Breast epithelium (tissue), 4 donors: ENCODE measurements at regions not wholly inside any gene's neighbourhood (a gene's known extent, or its start where the extent isn't known, plus 50 kb on each side); places are given as distances from the start of the nearest gene placed in this dataset.
"Not testable (repeated sequence)": the region's sequence is repeated elsewhere in the genome, so short reads cannot be mapped to it uniquely, and the experiment has no call there.

Experiments
- DNase-seq, 2 donors: peaks; one replicate each; pipeline ENCODE4 v3.0.0-alpha.2; 2019; ENCODE audit warnings: low spot score in 2 of 2
- H3K27ac ChIP-seq, 2 donors: fragments of 200-600 bp; sonication (generic) in 1 of 2; one replicate each; pipeline ENCODE4 v1.5.1; 2016 to 2019; ENCODE audit warnings: mild to moderate bottlenecking in 1 of 2
- H3K27me3 ChIP-seq, 2 donors: fragments of 200-600 bp; sonication (generic) in 1 of 2; one replicate each; pipeline versions ENCODE4 v1.5.1 to v1.6.0; 2017 to 2019; ENCODE audit warnings: control low read depth in 1 of 2, mild to moderate bottlenecking in 1 of 2
- H3K36me3 ChIP-seq: fragments of 200-600 bp; one replicate; pipeline ENCODE4 v1.5.1; 2019
- H3K4me1 ChIP-seq, 2 donors: fragments of 200-600 bp; sonication (generic); one replicate each; pipeline ENCODE4 v1.5.1; 2016 to 2019; ENCODE audit warnings: control low read depth in 1 of 2
- H3K4me3 ChIP-seq, 3 donors: fragments of 200-600 bp; sonication (generic); 1 replicate in 2 of 3; 2 replicates in 1 of 3; pipeline ENCODE4 v1.5.1; 2016 to 2019; ENCODE audit warnings: mild to moderate bottlenecking in 3 of 3, moderate library complexity in 2 of 3
- H3K9me3 ChIP-seq, 2 donors: fragments of 200-600 bp; sonication (generic) in 1 of 2; one replicate each; pipeline ENCODE4 v1.5.1; 2016 to 2019; ENCODE audit warnings: control low read depth in 1 of 2
- POLR2A ChIP-seq: fragments of 450-650 bp; IDR thresholded peaks from one replicate; pipeline ENCODE4 v1.6.1; 2016; ENCODE audit warnings: antibody characterized with exemption, mild to moderate bottlenecking, moderate library complexity
- POLR2AphosphoS5 ChIP-seq, 3 donors: sonication (generic); formaldehyde crosslinking; IDR thresholded peaks; one replicate each; pipeline ENCODE4 v1.6.1; 2017; ENCODE audit warnings: antibody characterized with exemption in 3 of 3
- intact Hi-C: fragments of 100-400 bp; cut with DNase I; formaldehyde crosslinking; loops from one replicate; pipeline ENCODE4 v1.15.1; 2023; ENCODE audit warnings: low total_unique reads
- TF ChIP-seq, protein P1 (sequence below), 3 donors: fragments of 450-650 bp; IDR thresholded peaks; one replicate each; pipeline ENCODE4 v1.5.1; 2016 to 2017; ENCODE audit warnings: antibody characterized with exemption in 3 of 3, mild to moderate bottlenecking in 3 of 3, moderate library complexity in 3 of 3

DNA sequence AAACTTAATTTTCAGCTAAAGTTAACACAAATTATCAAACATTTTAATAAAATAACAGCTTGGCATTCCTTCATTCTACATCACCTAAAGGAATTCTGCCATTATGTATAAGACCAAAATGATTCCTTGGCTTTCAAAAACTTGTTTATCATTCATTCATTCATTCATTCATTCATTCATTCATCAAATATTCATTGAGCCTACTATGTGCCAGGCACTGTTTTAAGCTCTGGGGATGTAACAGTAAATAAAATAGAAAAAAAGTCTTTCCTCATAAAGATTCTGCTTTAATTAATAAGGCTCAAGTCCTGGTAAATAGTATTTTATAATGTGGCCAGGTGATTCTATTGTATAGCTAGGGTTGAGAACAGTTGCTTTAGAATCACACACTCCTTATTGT lies 127.9 kb downstream of the GPR85 start:
- Histone ChIP-seq H3K36me3 (no peaks in the 10 kb centered on the region), H3K4me3 (no peak overlapping the region), H3K9me3 (no peaks in the 10 kb centered on the region), H3K27me3 (no peaks in the 10 kb centered on the region), H3K27ac (no peak overlapping the region), H3K4me1 (no peaks in the 10 kb centered on the region)
- TF ChIP-seq, protein P1, sequence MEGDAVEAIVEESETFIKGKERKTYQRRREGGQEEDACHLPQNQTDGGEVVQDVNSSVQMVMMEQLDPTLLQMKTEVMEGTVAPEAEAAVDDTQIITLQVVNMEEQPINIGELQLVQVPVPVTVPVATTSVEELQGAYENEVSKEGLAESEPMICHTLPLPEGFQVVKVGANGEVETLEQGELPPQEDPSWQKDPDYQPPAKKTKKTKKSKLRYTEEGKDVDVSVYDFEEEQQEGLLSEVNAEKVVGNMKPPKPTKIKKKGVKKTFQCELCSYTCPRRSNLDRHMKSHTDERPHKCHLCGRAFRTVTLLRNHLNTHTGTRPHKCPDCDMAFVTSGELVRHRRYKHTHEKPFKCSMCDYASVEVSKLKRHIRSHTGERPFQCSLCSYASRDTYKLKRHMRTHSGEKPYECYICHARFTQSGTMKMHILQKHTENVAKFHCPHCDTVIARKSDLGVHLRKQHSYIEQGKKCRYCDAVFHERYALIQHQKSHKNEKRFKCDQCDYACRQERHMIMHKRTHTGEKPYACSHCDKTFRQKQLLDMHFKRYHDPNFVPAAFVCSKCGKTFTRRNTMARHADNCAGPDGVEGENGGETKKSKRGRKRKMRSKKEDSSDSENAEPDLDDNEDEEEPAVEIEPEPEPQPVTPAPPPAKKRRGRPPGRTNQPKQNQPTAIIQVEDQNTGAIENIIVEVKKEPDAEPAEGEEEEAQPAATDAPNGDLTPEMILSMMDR (IDR thresholded peaks at IDR 0.05) = no peak
- TF ChIP-seq POLR2A (no peak), POLR2AphosphoS5 (IDR thresholded peaks at IDR 0.05) (no peak)
- intact Hi-C loops = no loop called here
- DNase-seq = no peak

- TF ChIP-seq POLR2A = no peak
- TF ChIP-seq, protein P1 (IDR thresholded peaks at IDR 0.05) = no peak
- TF ChIP-seq POLR2AphosphoS5 (IDR thresholded peaks at IDR 0.05) = no peak
- intact Hi-C loops = no loop called here
- H3K27me3 ChIP-seq = no peaks in the 10 kb centered on the region
- H3K36me3 ChIP-seq = no peaks in the 10 kb centered on the region
- H3K4me1 ChIP-seq = no peaks in the 10 kb centered on the region
- DNase-seq = no peak
- no peak overlapping the region for H3K27ac ChIP-seq
- no peaks in the 10 kb centered on the region for H3K9me3 ChIP-seq
- H3K4me3 ChIP-seq = no peak overlapping the region
Observed at GRCh38 chr7:112957901-112958300, 128.7 kb downstream of the GPR85 start.

DNA sequence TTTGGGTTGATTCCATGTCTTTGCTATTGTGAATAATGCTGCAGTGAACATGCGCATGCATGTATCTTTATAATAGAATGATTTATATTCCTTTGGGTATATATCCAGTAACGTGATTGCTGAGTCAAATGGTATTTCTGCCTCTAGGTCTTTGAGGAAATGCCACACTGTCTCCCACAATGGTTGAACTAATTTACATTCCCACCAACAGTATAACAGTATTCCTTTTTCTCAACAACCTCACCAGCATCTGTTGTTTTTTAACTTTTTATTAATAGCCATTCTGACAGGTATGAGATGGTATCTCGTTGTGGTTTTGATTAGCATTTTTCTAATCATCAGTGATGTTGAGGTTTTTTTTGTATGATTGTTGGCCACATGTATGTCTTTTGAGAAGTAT lies 133.6 kb downstream of the GPR85 start:
- H3K27ac ChIP-seq, DNase-seq, H3K36me3 ChIP-seq, H3K27me3 ChIP-seq, H3K4me3 ChIP-seq, H3K9me3 ChIP-seq, intact Hi-C loops, H3K4me1 ChIP-seq: not testable (repeated sequence)

DNA sequence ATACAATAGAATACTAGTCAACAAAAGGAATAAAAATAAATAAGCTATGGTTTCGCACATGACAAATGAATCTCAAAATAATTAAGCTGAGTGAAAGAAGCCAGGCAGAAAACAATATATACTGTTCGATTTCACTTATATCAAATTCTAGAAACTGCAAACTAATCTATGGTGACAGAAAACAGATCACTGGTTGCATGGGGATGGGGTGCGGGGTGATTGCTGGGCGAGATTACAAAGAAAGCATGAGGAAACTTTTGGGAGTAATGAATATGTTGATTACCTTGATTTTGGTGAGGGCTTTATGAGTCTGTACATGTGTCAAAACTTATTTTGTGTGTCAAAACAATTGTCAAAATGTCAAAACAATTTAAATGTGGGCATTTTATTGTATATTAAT lies 135.6 kb downstream of the GPR85 start:
- no peaks in the 10 kb centered on the region for H3K4me1 ChIP-seq
- no peaks in the 10 kb centered on the region for H3K36me3 ChIP-seq
- no peak overlapping the region for H3K27ac ChIP-seq
- TF ChIP-seq POLR2A (no peak), POLR2AphosphoS5 (IDR thresholded peaks at IDR 0.05) (no peak)
- TF ChIP-seq, protein P1 (IDR thresholded peaks at IDR 0.05) = no peak
- intact Hi-C loops = no loop called here
- no peaks in the 10 kb centered on the region for H3K27me3 ChIP-seq
- no peak for DNase-seq
- H3K9me3 ChIP-seq = no peaks in the 10 kb centered on the region
- no peak overlapping the region for H3K4me3 ChIP-seq

DNA sequence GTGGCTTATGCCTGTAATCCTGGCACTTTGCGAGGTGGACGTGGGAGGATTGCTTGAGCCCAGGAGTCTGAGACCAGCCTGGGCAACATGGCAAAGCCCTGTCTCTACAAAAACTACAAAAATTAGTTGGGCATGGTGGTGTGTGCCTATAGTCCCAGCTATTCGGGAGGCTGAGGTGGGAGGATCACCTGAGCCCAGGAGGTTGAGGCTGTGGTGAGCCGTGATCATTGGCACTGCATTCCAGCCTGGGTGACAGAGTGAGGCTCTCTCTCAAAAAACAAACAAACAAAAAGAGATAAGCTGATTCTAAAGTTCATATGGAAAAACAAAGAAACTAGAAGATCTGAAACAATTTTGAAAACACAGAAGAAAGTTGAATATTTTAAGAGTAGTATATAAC lies 136.9 kb downstream of the GPR85 start:
- H3K36me3 ChIP-seq, intact Hi-C loops, DNase-seq: not testable (repeated sequence)

GRCh38 chr7:112946350-112946749 lies 140.3 kb downstream of the GPR85 start:
- Histone ChIP-seq H3K4me3 (no peak overlapping the region), H3K9me3 (no peaks in the 10 kb centered on the region), H3K27me3 (no peaks in the 10 kb centered on the region), H3K36me3 (no peaks in the 10 kb centered on the region), H3K27ac (no peak overlapping the region), H3K4me1 (no peaks in the 10 kb centered on the region)
- intact Hi-C loops = no loop called here
- TF ChIP-seq POLR2A (no peak), POLR2AphosphoS5 (IDR thresholded peaks at IDR 0.05) (no peak)
- TF ChIP-seq, protein P1 (IDR thresholded peaks at IDR 0.05) = no peak
- no peak for DNase-seq

More for the DNA sequence above, 136.9 kb downstream of the GPR85 start:
- H3K4me1 ChIP-seq, H3K4me3 ChIP-seq, H3K9me3 ChIP-seq, H3K27me3 ChIP-seq, H3K27ac ChIP-seq: not testable (repeated sequence)
